Kidney (tissue), 13 donors: ENCODE measurements at regions not wholly inside any gene's neighbourhood (a gene's known extent, or its start where the extent isn't known, plus 50 kb on each side); places are given as distances from the start of the nearest gene placed in this dataset.

ENCODE experiments used
- DNase-seq, 5 donors: peaks; one replicate each; pipeline ENCODE4 v3.0.0-alpha.2; 2013 to 2020
- FAIRE-seq: peaks from 2 replicates; lab custom pipeline; 2012; peaks lifted over from hg19 to GRCh38; lab: Jason Lieb, UNC
- H3K27ac ChIP-seq, 2 donors: one replicate each; pipeline ENCODE4 v1.7.0; 2013; ENCODE audit warnings: low read depth in 2 of 2, low read length in 2 of 2, inconsistent platforms in 1 of 2
- H3K27me3 ChIP-seq: one replicate; pipeline ENCODE4 v1.7.1; 2013; ENCODE audit warnings: low read length, inconsistent platforms; ENCODE audit not compliant: control insufficient read depth, insufficient read depth
- H3K36me3 ChIP-seq, 3 donors: one replicate each; pipeline versions ENCODE4 v1.7.0 to v1.7.1; 2013; ENCODE audit warnings: low read length in 3 of 3, control low read depth in 1 of 3, inconsistent platforms in 1 of 3; ENCODE audit not compliant: insufficient read depth in 3 of 3, control insufficient read depth in 2 of 3
- H3K4me1 ChIP-seq, 3 donors: one replicate each; pipeline versions ENCODE4 v1.7.0 to v1.7.1; 2013; ENCODE audit warnings: low read length in 3 of 3, inconsistent platforms in 1 of 3, low read depth in 1 of 3; ENCODE audit not compliant: control insufficient read depth in 2 of 3, insufficient read depth in 2 of 3
- H3K4me3 ChIP-seq, 3 donors: one replicate each; pipeline versions ENCODE4 v1.7.0 to v1.8.1; 2013; ENCODE audit warnings: low read length in 3 of 3, control low read depth in 1 of 3, inconsistent platforms in 1 of 3
- H3K9ac ChIP-seq, 3 donors: one replicate each; pipeline versions ENCODE4 v1.7.0 to v1.7.1; 2013; ENCODE audit warnings: low read length in 3 of 3, control low read depth in 1 of 3, inconsistent platforms in 1 of 3
- H3K9me3 ChIP-seq, 3 donors: one replicate each; pipeline versions ENCODE4 v1.7.0 to v1.7.1; 2013; ENCODE audit warnings: low read length in 3 of 3, control low read depth in 1 of 3, inconsistent platforms in 1 of 3; ENCODE audit not compliant: control insufficient read depth in 2 of 3, insufficient read depth in 1 of 3
- CTCF ChIP-seq: IDR thresholded peaks from 3 replicates; pipeline ENCODE4 v1.5.1; 2012; ENCODE audit warnings: mild to moderate bottlenecking, moderate library complexity, borderline replicate concordance; ENCODE audit not compliant: insufficient read depth; ENCODE audit errors: extremely low read depth
- intact Hi-C: fragments of 100-400 bp; cut with DNase I; formaldehyde crosslinking; loops from one replicate; pipeline ENCODE4 v1.11.1; 2022
- donor health status: control.
- donor health status: control.
- donor health status: control.
- donor health status: control.
- donor health status: control.
- donor health status: DM: yes; HTN: yes; CAD: no.
- donor health status: Normal renal cell carcinoma (clear cell type).

GRCh38 chr15:59866642-59867041 is 137.5 kb upstream of the FOXB1 start:
- Histone ChIP-seq H3K36me3 (no peaks in the 10 kb centered on the region), H3K4me1 (no peaks in the 10 kb centered on the region), H3K27me3 (no peaks in the 10 kb centered on the region), H3K9ac (no peak overlapping the region), H3K4me3 (no peak overlapping the region), H3K9me3 (no peaks in the 10 kb centered on the region), H3K27ac (no peak overlapping the region)
- TF ChIP-seq CTCF = no peak
- no peak for DNase-seq
- no peak for FAIRE-seq
- intact Hi-C loops = no loop called here

- H3K9me3 ChIP-seq = no peaks in the 10 kb centered on the region
- H3K36me3 ChIP-seq = no peaks in the 10 kb centered on the region
- FAIRE-seq (no peak), DNase-seq (no peak)
- intact Hi-C loops = no loop called here
- no peak overlapping the region for H3K4me3 ChIP-seq
- H3K27me3 ChIP-seq = no peaks in the 10 kb centered on the region
- no peak for TF ChIP-seq CTCF
- no peak overlapping the region for H3K27ac ChIP-seq
- H3K4me1 ChIP-seq = no peaks in the 10 kb centered on the region
- H3K9ac ChIP-seq = no peak overlapping the region
Measured at GRCh38 chr15:59862191-59863155, 141.6 kb upstream of the FOXB1 start.

- peak in 3 of 5 donors; percentile 45 to 59 (median 54) for DNase-seq
- intact Hi-C loops = no loop called here
- no peaks in the 10 kb centered on the region for H3K9me3 ChIP-seq
- no peak for TF ChIP-seq CTCF
- no peak overlapping the region for H3K27ac ChIP-seq
- H3K4me3 ChIP-seq = no peak overlapping the region
- H3K27me3 ChIP-seq = no peaks in the 10 kb centered on the region
- no peaks in the 10 kb centered on the region for H3K36me3 ChIP-seq
- no peaks in the 10 kb centered on the region for H3K4me1 ChIP-seq
- no peak for FAIRE-seq
- H3K9ac ChIP-seq = no peak overlapping the region
Measured at GRCh38 chr15:59847968-59848367, 156.1 kb upstream of the FOXB1 start.
